Lung microvascular endothelial cell (primary cell): ENCODE measurements at regions not wholly inside any gene's neighbourhood (a gene's known extent, or its start where the extent isn't known, plus 50 kb on each side); places are given as distances from the start of the nearest gene placed in this dataset.
"Not testable (repeated sequence)": the region's sequence is repeated elsewhere in the genome, so short reads cannot be mapped to it uniquely, and the experiment has no call there.

Source experiments
- DNase-seq, 2 donors: peaks; one replicate each; pipeline versions ENCODE4 v3.0.0 to v3.0.0-alpha.2; 2010; ENCODE audit warnings: low read depth in 2 of 2

DNA sequence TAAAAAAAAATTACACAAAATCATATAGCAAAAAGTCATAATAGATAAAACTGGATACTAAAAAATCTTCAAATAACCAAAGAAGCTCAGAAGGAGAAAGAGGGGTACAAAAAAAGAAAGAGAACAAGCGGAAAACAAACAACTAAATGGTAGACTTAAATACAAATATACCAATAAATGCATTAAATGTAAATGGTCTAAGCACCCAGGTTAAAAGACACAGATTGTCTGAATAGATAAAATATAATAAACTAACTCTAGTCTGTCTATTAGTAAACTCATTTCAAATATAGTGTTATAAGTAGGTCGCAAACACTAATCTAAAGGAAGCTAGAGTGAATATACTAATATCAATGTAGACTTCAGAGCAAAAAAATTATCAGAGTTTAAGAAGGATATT is 357.4 kb downstream of the METTL4 start:
- no peak for DNase-seq

DNA sequence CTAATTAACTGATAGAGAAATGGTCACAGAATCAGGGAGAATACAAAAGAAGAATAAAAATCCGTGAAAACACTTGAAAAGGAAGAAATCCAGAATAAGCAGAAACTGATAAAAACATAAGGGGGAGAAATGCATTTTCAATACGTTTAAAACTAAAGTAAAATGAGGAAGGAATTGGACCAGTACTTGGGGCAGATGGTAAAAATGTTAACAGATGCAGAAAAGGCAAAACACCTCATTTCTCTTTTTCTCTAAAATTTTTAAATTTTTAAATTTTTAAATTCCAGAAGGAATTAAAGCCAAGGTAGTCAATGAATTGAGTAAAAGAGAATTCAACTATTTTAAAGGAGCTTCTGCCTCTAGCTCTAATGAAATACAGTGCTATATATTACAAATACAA is 353.9 kb downstream of the METTL4 start:
- no peak for DNase-seq

DNA sequence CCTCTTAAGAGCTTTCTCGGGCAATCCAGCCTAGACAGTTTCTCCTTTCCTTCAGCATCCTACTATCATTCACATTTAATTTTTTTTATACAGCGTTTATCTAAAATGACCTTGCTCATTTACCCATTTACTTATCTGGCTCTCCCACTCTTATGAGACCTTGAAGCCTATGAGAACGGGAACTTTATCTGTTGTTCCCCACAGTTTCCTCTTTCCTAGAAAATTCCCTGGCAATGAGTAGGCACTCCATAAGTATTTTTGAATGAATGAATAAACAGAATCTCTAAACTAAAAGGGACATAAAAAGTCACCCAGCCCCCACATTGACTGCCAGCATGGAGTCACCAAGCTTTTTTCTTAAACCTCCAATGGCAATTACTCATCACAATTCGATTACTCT is 353.2 kb downstream of the METTL4 start:
- peak in 1 of 2 donors; percentile 41 for DNase-seq

DNA sequence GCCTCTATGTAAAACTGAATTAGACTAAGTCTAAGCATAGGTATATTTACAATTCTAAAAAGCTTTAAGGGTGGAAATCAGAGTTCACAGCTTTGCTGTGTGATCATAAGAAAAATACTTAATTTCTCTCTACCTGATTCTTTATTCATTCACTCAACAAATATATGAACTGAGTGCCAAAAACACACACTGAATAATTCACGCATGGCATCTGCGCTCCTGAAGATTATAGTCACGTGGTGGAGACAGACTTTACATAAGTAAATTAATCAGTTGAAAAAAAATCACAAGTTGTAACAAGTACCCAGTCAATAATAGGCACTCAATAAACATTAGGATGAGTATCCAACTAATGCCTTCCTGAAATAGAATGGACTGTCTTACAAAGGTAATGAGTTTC is 351.6 kb downstream of the METTL4 start:
- DNase-seq, result no peak

DNA sequence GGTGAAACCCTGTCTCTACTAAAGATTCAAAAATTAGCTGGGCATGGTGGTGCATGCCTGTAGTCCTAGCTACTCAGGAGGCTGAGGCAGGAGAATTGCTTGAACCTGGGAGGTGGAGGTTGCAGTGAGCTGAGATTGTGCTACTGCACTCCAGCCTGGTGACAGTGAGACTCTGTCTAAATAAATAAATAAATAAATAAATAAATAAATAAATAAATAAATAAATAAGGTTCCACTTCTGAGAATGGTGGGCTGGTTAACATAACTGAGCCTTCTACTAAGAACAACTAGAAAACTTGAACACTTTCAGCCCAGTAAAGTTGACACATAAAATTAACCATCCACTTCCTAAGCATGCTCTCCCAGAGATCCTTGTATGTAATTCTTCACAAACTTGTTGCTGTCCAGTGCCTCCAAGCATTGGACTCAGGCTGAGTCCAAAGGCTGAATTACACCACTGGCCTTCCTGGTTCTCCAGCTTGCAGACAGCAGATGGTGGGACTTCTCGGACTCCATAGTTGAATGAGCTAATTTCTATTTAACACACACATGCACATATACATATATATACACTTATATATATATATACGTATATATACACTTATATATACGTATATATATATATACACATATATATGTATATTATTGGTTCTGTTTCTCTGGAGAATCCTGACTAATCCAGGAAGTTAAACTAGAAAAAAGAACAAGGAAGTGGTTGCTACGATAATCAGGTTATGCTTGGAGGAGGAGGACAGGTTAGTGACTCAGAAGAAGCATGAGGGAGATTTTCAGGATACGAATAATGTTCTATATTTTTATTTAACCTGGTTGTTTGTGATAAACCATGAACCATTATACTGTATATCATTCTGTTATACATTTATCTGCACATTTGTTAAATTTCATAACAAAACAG is 348.8 kb downstream of the METTL4 start:
- no peak for DNase-seq

DNA sequence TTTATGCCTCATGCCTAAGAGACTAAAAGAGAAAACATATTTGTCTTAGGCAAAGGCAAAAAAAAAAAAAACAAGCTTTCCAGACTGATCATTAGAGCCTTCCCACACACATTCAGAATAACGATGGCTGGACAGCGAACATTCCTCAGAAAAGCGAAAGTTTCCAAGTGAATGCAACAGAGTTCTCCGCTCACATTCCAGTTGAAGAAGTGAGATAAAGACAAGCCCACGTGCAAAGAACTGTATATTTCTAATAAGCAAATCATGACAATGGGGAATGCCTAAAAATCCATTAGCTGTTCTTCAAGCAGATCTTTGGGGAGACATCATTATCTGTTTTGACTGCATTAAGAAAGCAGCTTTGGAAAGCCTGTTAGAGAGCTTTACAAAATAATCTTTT is 347.9 kb downstream of the METTL4 start:
- no peak for DNase-seq

DNA sequence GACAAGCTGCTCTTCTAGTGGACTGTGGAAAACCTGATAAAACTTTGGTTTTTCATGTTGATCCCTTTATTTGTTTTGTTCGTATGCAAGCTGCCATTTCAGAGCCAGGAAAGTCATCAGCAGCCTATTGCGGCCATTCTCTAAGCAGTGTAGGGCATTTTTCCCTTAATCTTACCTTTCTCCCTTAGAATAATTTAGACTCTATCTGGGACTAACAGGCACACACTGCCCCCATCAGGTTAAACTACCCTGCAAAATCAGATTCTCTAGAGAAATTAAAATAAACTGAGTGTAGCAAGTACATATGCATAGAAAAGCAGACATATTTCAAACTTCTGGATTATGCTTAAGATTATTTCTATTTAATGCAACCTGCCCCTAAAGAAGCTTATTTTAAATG is 347.5 kb downstream of the METTL4 start:
- DNase-seq, result peak; percentile 8 to 72

DNA sequence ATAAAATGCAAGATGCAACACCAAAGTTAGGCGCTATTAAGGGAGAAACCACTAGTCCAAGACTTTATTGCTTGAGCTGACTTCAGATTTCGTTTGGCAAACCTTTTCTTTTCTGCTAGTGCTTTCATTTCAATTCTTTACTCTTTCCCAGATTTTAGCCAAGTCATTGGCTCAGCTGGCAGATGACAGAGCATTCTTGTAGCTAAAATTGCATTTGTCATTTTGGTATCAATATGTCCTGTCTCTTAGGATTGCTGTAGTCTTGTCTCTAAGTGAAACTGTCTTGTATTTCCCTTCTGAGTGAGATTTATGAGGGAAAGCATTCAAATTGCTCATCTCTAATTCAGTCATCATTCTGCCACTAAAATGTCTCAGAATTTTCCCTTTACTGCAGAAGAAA is 335.1 kb downstream of the METTL4 start:
- no peak for DNase-seq

DNA sequence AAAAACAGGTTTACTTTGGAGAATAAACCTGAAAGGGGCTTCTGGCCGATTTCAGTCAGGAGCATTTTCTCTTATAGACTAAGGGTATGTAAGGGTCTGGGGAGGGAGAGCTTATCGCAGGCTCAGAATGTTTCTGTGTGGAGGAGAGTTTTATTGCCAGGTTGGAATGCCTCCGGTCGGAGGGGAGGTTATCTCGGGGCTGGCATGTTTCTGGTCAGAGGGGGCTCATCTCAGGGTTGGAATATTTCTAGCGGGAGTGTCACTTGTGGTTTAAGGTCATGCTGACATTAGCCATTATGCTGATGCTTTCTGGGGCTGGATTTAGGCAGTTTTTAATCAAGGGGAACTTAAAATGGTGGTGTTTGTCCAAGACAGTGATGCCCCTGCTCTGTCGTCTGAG is 333.6 kb downstream of the METTL4 start:
- no peak for DNase-seq

DNA sequence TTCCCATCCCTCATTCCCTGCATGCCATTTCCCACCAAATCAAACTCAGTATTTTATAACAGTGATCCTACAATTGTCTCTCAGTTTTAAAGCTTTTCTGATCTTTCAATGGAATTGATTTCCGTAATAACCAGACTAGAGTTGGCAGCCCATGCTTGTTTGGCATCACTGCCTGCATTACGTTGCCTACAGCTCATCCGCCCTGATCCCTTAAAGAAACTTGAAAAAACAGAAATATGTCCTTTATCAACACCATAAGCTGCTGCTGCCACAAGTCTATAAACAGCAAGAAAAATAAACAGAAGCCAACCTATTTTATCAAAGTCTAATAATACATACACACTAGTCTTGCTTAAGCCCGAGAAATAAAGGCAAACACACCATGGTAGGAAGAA is 331.0 kb downstream of the METTL4 start:
- DNase-seq, result no peak

DNA sequence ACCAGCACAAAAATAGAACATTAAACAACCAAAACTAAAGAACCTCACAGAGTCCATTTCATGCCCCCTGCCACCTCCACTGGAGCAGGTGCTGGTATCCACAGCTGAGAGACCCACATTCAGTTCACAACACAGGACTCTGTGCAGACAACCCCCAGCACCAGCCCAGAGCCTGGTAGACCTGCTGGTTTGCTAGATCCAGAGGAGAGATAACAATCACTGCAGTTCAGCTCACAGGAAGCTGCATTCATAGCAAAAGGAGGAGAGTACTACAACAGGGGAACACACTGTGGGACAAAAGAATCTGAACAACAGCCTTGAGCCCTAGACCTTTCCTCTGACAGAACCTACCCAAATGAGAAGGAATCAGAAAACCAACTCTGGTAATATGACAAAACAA is 326.7 kb downstream of the METTL4 start:
- DNase-seq, result peak in 1 of 2 donors; percentile 2

DNA sequence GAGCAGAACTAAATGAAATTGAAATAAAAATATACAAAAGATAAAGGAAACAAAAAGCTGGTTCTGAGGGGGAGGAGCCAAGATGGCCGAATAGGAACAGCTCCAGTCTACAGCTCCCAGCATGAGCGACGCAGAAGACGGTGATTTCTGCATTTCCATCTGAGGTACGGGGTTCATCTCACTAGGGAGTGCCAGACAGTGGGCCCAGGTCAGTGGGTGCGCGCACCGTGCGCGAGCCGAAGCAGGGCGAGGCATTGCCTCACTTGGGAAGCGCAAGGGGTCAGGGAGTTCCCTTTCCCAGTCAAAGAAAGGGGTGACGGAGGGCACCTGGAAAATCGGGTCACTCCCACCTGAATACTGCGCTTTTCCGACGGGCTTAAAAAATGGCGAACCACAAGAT is 324.2 kb downstream of the METTL4 start:
- not testable (repeated sequence) for DNase-seq

DNA sequence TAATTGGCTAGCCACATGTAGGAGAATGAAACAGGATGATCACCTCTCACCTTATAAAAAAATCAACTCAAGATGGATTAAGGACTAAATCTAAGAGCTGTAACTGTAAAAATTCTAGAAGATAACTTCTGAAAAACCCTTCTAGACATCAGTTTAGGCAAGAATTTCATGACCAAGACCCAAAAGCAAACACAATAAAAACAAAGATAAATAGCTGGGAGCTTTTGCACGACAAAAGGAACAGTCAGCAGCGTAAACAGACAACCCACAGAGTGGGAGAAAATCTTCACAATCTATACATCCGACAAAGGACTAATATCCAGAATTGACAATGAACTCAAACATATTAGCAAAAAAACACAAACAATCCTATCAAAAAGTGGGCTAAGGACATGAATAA is 316.3 kb downstream of the METTL4 start:
- no peak for DNase-seq

DNA sequence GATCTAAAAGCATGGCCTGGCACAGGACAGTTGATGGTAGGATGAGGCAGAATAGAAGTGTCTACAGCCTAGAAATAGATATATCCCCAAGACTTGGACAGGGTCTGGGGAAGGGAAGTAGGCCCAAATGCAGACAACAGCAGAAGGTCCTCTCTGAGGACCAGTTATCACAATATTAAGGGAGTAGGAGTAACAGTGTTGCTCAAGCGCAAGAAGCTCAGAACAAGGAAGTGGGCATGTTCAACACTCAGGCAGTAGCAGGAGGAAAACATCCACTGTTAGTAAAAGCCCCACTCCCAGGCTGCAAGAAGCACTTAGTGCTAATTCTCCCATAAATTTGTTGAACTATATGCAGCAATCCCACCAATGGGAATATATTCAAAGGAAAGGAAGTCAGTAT is 314.7 kb downstream of the METTL4 start:
- no peak for DNase-seq

DNA sequence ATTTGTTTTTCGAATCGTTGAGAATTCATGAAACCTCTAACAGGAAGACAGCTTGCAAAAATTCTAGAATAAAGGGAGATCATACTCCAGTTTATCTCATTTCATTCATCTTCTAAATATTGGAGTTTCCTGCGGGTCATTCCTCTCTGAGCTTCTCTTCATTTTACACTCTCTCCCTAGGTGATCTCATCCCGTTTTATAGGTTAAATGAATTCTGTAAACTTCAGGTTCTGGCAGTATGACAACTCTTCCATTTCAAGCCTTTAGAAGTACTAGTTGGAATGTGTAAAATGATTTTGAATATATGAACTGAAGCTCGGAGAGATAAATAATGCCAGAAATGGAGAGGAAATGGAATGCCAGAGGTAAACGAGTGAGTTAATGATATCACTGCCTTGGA is 312.4 kb downstream of the METTL4 start:
- DNase-seq, result no peak

DNA sequence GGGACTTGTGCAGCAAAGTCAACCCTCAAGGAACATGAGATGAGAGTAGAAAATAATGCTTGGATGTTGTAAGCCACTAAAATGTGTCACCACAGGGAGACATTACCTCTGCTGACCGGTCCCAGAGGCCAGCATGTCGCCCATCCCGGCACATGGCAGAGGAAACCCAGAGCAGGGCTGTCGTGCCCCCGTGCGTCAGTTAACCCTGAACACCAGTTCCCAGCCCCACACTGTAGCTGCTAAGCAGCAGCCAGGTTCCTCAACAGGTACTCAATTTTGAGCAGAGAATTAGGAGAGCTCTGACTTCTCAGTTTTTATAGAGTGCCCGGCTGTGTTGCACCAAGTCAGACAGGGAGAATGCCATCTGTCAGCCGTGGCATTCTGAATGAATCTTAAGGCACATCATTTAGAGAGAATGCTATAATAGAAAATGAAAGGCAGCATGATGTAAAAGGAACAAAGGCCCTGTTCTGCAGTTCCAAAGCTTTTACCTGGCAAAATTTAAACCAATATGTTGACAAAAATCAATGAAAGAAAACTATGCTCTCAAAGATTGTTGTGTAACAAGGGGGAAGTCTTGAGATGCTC is 307.9 kb downstream of the METTL4 start:
- no peak for DNase-seq

DNA sequence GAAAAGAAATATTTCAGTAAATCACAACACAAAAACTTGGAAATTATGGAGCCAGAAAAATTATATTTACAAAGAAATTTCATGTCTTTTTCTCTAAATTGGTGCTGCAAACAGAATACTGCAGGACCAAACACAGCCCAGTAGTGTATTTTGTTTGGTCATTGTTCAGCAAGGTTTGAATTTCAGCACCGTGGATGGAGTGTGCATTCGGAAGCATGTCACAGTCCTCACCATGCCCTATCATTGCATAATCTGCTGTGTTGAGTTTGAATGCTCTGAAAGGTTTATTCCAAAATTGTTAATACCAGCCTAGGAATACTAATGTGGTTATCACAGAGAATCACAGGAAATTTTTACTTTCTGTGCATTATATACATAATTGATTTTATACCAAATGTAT is 296.7 kb downstream of the METTL4 start:
- DNase-seq, result no peak

DNA sequence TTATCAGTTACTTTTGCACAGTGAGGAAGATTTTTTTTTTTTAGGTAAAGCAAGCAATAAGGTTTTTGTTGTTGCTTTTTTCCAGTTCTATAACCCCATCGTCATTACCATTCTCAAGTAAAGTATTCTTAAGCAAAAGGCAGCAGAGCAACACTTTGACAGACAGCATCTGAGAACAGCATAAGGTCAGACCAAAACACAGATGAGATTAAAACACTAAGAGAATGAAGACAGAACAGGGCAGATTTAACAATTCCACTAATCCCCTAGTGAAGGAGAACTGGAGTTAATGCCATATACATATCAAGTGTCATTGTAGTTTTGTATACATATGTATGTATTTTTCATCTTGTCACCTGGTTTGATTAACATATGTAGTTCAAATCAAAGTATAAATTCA is 290.2 kb downstream of the METTL4 start:
- no peak for DNase-seq

DNA sequence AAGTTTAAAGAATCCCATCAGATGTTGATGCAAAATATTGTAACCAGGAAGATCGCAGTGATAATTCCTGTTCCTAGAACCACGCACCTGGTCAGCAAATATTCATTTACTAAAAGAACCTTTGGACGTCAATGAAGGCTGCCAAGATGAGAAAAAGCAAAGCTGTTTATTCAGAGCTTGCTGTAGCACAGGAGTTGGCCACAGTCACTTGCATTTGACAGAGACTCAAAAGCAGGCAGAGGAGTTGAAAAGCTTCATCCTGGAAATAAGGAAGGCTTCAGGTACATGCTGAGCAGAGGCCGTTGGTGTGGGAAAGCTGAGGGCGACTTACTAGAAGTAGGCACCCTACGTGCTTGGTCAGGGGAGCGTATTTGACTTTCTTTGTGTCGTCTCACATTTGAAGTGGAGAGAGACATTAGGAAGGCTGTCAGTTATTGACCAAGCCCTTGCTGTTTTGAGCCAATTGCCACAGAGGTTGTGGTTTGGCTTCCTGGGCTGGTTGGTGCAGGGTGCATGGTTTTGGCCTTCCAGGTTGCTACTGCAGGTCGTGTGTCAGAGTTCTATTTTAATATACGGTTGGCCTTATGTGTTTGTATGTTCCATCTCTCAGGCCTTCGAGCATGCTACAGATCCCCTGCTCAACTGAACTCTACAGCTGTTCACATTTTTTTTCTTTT is 289.6 kb downstream of the METTL4 start:
- DNase-seq, result no peak

DNA sequence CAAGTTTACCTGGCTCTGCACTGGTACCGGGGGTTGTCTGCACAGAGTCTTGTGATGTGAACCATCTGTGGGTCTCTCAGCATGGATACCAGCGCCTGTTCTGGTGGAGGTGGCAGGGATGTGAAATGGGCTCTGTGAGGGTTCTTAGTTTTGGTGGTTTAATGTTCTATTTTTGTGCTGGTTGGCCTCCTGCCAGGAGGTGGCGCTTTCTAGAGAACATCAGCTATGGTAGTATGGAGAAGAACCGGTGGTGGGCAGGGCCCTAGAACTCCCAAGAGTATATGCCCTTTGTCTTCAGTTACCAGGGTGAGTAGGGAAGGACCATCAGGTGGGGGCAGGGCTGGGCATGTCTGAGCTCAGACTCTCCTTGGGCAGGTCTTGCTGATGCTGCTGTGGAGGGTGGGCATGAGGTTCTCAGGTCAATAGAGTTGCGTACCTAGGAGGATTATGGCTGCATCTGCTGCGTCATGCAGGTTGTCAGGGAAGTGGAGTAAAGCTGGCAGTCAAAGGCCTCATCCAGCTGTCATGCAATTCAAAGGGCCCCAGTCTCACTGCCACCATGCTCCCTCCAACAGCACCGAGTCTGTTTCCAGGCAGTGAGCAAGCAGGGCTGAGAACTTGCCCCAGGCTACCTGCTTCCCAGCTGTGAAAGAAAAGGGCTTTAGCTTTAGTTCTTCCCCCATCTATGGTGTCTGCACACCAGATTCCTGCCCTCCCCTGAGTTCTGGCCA is 278.0 kb downstream of the METTL4 start:
- no peak for DNase-seq

DNA sequence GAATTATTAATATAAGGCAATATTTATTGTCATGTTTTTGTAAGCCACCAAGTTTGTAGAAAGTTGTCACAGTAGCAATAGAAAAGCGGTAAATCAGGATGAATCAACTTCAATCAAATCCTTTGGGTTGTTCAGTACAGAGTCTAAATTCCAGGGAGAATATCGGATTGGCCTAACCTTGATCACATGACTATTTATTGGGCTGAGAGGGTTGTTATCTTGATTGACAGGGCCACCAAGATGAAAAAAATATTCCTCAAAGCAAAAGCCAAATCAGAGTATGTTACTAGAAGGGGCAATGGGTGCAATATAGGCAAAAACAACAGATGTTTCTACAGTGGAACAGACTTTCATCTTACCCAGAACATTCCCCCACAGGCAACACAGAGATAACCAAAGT is 270.0 kb downstream of the METTL4 start:
- DNase-seq, result no peak

DNA sequence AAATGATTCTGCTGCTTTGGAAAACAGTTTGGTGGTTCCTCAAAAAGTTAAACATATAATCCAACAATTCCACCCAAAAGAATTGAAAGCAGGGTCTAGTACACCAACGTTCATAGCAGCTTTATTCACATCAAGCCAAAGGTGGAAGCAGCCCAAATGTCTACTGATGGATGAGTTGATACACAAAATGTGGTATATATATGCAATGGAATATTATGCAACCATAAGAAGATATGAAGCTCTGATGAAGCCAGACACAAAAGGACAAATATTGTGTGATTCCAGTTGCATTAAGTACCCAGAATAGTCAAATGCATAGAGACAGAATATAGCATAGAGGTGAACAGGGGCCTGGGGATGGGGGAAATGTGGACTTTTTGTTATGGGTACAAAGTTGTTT is 269.3 kb downstream of the METTL4 start:
- DNase-seq, result no peak
